DMS153 treated with DMSO at 0.1 percent for 48 hours (cell line): ENCODE measurements at regions not wholly inside any gene's neighbourhood (a gene's known extent, or its start where the extent isn't known, plus 50 kb on each side); places are given as distances from the start of the nearest gene placed in this dataset.

ENCODE experiments used
- DNase-seq: peaks from one replicate; lab custom pipeline; 2025; ENCODE audit not compliant: unreplicated experiment; lab: John Stamatoyannopoulos, UW

DNA sequence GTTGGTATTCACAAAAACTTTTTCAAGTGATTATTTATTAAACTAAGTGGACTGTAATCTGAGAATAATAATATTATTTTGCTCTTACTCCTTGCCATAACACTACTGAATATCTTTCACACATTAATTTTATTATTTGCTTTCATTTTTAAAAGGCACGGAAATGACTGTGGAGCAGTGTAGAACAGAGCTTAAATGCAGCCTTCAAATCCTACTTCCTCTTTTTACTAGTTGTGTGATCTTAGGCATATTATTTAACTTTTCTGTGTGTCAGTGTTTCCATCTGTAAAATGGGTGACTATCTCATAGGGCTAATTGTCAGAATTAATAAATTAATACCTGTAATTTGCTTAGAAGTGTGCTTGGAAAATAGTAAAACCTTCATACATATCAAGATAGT, 55.5 kb upstream of the SLC8A1 start:
- DNase-seq, result no peak

- DNase-seq, result no peak
These were observed 58.4 kb upstream of the SLC8A1 start for GRCh38 chr2:40510304-40510703.

DNA sequence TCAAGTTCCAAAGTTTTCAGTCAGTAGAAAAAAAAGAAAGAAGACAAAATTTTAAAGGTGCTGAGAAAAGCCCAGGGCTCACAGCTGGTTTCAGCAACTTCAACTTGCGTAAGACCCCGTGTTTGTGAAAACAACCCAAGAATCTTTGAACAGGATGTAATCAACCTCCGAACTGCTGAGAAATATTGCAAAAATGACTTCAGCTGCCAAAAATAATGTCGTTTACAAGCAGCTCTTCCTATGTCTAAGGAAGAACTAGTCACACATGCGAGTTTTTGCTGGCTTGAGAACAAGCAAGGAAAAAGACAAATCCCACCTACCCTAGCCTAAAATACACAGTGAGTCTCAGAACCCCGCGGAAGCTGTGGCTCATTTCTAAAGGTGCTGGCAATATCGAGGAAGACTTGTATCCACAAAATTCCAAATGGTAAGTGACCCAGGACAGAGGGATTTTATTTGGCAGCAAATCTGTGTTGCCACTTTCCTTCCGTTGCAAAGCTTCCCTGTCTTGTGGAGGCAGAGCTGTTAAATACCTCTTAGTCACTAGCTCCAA, 59.8 kb upstream of the SLC8A1 start:
- DNase-seq, result no peak

DNA sequence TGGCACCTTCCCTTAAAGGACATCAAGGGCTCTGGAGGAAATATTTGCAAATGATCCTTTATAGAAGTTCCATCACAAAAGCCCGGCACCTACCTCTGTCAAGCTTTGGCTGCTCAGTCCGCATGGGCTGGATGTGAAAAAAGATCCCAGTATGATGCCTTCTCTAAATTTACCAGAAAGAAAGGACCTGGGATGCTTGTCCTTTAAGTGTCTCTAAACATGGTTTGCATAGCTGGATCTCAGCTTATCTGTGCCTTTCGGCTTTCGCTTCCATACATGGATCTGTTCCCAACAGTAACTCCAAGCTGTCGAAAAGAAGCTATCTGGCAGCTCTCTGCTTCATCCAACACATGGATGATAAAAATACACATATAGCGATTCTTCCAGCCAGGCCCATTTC, 60.4 kb upstream of the SLC8A1 start:
- DNase-seq, result no peak

DNA sequence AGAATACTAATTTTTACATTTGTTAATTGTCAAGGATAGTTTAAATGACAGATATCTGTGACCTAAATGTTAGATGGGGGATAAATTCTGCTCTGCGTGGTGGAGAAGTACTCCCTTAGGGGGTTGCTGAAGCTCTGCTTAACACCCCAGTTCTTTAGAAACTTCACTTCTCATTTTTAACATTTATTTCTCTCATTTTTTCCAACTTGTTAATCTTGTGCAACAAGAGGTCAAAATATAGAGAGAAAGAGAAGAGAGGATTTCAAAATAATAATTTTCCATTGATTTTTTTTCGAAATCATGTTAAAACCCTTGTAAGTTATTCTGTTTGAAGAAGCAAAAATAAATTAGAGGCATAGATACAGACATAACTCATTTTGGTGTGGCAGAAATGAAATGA, 61.3 kb upstream of the SLC8A1 start:
- no peak for DNase-seq

DNA sequence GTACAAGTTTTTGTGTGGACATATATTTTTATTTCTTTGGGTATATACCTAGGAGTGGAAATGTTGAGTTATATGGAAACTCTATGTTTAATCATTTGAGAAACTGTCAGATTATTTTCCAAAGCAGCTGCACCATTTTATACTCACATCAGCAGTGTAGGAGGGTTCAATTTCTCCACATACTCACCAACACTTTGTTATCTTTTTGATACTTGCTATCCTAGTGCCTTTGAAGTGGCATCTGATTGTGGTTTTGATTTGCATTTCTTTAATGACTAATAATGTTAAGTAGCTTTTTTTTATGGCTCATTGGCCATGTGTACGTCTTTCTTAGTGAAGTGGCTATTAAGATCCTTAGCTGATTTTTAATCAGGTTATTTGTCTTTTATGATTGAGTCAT, 64.7 kb upstream of the SLC8A1 start:
- no peak for DNase-seq

- no peak for DNase-seq
These were observed 76.7 kb upstream of the SLC8A1 start for GRCh38 chr2:40528564-40528963.

DNA sequence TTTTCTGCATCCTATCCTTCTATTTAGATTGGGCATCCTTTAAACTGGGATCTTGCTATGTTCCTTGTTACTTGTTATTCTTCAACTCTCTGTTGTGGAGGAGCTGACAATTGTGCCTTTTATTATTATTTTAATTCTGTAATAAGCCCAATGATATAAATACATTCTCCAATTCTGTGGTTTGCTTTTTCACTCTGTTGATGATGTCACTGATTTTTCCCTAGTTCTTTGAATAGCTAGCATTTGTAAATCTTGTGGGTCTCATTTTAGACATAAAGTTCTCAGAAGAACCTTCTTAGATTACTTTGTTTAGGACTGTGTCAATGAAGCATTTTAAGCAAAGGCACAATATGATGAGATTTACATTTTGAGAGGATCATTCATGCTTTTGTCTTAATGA, 79.5 kb upstream of the SLC8A1 start:
- no peak for DNase-seq

GRCh38 chr2:40534528-40534927, 82.6 kb upstream of the SLC8A1 start:
- DNase-seq, result no peak

- DNase-seq, result no peak
These were observed 84.1 kb upstream of the SLC8A1 start for GRCh38 chr2:40535972-40536371.

DNA sequence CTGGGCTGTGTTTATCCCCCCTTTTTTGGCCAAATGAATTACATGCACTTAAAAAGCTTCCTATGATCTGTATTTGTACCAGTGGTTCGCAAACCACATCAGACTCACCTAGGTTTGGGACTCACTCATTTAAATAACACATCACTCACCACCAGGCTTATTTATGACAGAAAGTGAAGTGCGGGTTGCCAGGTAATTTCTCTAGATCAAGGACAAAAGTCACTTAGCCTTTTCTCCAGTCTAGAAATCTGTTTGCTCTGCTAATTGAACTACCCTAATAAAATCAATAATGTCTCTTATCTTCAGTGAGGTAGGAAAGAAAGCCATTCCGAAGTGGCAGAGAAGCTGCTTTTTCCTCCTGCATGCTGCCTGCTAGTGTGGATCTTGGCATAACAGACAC, 88.1 kb upstream of the SLC8A1 start:
- DNase-seq, result no peak

GRCh38 chr2:40543381-40543780, 91.5 kb upstream of the SLC8A1 start:
- DNase-seq, result no peak

GRCh38 chr2:40544072-40544471, 92.2 kb upstream of the SLC8A1 start:
- DNase-seq, result no peak

DNA sequence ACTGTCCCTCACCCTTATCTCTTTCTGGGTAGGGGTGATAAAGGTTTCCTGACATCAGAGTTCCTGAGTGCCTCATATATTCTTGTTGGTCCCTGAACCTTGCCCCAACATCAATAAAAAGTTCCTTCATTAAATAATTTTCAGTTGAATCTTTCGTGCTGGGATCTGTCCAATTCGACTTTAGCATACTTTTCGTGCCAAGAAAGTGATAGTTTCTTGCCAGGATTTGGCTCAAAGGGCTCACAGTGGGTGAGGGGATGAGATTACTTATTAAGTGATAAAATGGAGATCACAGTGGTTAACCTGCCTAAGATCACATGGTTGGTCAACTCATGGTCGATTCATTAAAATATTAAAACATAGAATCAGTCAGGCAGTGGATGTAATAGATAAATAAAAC, 93.8 kb upstream of the SLC8A1 start:
- no peak for DNase-seq

DNA sequence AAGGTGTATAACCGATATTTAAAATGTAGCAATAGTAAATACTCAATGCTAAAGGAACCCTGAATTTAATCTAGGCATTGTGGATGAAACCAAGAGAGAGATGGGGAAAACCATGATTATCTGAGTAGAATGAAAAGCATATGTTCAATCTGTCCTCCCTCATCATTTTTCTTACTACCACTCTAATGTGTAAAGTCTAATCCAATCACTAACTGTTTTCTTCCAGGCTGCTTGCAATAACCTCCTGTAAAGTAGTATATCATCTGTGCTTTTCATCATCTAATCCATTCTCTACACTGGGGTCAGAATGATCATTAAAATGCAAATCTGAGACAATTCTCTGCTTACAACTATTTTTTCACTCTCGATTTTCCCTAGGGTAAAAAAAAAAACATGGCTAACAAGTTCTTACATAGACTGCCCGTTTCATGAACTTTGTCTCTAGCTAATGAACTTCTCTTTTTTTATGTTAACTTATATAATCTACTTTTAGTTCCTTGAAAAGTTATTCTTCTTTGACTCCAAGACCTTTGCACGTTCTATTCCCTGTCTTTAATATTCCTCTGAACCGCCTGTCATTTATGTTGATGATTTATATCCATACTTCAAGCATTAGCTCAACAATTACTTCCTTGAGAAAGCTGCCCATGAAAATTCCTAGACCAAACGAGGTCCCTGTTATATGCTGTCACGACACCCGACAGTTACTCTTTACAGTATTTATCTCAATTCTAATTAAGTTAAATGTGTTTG, 94.7 kb upstream of the SLC8A1 start:
- no peak for DNase-seq

DNA sequence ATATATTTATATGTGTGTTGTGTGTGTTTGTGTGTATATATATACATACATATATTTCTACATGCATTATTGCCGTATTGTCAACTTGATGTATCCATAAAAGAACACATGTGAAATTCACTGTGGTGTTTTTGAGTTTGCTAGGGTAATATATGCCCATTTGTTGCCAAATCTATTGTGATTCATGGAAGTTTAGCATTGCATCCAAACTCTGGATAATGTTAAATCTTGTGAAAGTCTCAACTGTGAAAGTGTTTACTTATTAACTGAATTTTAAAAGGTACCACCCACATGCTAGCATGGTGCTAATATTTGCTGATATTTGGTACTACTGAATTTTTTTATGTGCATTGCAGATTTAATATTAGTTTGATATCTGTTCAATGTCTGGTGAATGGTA, 96.6 kb upstream of the SLC8A1 start:
- no peak for DNase-seq

GRCh38 chr2:40550085-40550484, 98.2 kb upstream of the SLC8A1 start:
- DNase-seq, result no peak

- no peak for DNase-seq
These were observed 99.2 kb upstream of the SLC8A1 start for GRCh38 chr2:40551081-40551480.

- peak; percentile 37 for DNase-seq
These were observed 102.9 kb upstream of the SLC8A1 start for GRCh38 chr2:40554665-40555294.

DNA sequence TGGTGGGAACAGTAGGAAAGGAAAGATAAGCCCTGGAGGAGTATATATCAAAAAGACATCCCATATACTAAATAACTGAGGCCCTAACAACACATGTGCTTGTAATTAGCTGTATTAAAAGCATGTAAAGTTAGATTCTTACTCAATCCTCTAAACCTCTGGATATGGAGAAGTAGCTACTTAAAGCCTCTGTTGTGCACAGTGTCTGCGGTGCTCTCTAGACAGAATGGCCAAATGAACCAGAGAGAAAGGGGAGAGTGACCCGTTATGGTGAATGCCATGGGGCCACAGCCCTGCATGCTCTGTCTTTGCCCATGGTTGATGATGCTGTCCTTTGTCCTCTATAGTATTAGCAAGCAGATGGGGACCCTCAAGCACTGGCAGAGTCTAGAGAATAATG, 104.4 kb upstream of the SLC8A1 start:
- DNase-seq, result no peak

GRCh38 chr2:40556739-40557138, 104.8 kb upstream of the SLC8A1 start:
- no peak for DNase-seq

GRCh38 chr2:40558761-40559160, 106.9 kb upstream of the SLC8A1 start:
- DNase-seq, result no peak

GRCh38 chr2:40559175-40559574, 107.3 kb upstream of the SLC8A1 start:
- DNase-seq, result no peak
